ENCODE measurements at regions not wholly inside any gene's neighbourhood (a gene's known extent, or its start where the extent isn't known, plus 50 kb on each side); places are given as distances from the start of the nearest gene placed in this dataset.

DNA sequence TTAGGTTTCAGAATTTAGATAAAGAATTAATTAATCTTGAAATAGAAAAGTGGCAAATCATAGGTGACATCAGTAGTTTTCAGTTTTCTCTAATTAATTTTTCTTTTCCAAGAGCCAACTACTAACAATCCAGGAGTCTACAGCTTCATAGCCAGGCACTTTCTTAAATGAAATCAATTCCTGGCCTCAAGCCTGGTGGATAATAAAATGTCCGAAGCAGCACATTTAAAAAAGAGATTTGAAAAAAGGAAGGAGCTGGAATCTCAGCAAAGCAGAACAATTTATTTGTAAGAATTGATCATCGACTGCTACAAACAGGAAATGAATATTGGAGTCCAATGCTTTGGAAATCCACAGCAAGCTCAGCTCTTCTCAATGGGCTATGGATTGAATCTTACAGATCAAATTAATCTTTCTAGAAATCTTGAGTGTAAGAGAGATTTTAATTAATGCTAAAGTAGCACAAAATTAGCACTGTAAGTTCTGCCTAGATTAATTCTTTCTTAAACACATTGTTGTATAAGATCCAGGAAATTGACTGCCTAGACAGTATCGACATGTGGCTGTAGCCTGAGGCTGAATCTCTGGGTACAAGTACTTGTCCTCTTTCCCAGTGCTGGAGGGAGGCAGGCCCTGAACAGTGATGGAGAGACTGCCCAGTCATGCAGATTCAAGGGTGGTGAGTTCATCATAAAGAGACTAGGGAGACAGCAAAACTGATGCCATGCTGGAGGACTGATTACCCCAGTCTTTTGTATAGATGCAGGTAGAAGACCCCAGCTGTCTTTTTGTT is 167.8 kb upstream of the POU2AF2 start:
- H2AFZ ChIP-seq, result no peak overlapping the region
- H3K4me1 ChIP-seq, result no peaks in the 10 kb centered on the region
- H3K27ac ChIP-seq, result no peak overlapping the region
- no peak overlapping the region for H3K9ac ChIP-seq
- no peak overlapping the region for H3K4me3 ChIP-seq (ENCODE audit: low read depth, low read length)
- no peak overlapping the region for H3K4me2 ChIP-seq (ENCODE audit: low read length)
- TF ChIP-seq, protein P1, sequence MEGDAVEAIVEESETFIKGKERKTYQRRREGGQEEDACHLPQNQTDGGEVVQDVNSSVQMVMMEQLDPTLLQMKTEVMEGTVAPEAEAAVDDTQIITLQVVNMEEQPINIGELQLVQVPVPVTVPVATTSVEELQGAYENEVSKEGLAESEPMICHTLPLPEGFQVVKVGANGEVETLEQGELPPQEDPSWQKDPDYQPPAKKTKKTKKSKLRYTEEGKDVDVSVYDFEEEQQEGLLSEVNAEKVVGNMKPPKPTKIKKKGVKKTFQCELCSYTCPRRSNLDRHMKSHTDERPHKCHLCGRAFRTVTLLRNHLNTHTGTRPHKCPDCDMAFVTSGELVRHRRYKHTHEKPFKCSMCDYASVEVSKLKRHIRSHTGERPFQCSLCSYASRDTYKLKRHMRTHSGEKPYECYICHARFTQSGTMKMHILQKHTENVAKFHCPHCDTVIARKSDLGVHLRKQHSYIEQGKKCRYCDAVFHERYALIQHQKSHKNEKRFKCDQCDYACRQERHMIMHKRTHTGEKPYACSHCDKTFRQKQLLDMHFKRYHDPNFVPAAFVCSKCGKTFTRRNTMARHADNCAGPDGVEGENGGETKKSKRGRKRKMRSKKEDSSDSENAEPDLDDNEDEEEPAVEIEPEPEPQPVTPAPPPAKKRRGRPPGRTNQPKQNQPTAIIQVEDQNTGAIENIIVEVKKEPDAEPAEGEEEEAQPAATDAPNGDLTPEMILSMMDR (IDR thresholded peaks at IDR 0.05), result no peak
- H3K79me2 ChIP-seq, result no peaks in the 10 kb centered on the region
- H3K36me3 ChIP-seq (ENCODE audit: control insufficient read depth, insufficient read depth, low read length), result no peaks in the 10 kb centered on the region
- H3K9me3 ChIP-seq (ENCODE audit: control insufficient read depth, low read length), result no peaks in the 10 kb centered on the region
- no peaks in the 10 kb centered on the region for H3K27me3 ChIP-seq (ENCODE audit: control insufficient read depth, insufficient read depth, low read length)

DNA sequence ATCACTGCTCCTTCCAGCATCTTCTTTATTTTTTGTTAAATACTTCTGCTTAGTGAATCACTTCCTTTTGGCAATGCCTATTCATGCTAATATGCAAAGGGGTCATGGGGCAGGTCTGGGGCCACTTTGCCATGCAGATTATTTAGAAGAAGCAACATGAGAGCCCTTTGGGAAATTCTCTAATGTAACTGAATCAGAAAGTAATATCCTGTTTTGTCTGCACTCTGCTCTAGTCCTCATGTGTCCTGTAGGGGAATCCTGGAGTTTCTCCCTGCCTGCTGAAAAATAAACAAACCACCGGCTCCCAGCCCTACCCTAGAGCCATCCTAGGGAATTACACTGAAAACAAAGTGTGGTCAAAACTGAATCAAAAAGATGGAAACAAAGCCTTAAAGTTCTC is 176.5 kb upstream of the POU2AF2 start:
- Histone ChIP-seq H3K27ac (no peak overlapping the region), H3K9ac (no peak overlapping the region), H3K4me3 (ENCODE audit: low read depth, low read length) (no peak overlapping the region), H3K4me1 (no peaks in the 10 kb centered on the region), H2AFZ (no peak overlapping the region), H3K9me3 (ENCODE audit: control insufficient read depth, low read length) (no peaks in the 10 kb centered on the region), H3K4me2 (ENCODE audit: low read length) (no peak overlapping the region), H3K27me3 (ENCODE audit: control insufficient read depth, insufficient read depth, low read length) (no peaks in the 10 kb centered on the region), H3K36me3 (ENCODE audit: control insufficient read depth, insufficient read depth, low read length) (no peaks in the 10 kb centered on the region), H3K79me2 (no peaks in the 10 kb centered on the region)
- TF ChIP-seq, protein P1 (IDR thresholded peaks at IDR 0.05), result no peak

DNA sequence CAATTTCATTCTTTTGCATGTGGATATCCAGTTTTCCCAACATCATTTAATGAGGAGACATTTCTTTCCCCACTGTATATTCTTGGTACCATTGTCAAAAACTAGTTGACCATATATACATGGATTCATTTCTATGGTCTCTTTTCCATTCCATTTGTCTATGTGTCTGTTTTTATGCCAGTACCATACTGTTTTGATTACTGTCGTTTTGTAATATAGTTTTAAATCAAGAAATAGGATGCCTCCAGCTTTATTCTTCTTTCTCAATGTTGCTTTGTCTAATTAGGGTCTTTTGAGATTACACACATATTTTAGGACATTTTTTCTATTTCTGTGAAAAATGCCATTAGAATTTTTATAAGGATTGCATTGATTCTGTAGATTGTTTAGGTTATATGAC is 177.5 kb upstream of the POU2AF2 start:
- no peak overlapping the region for H3K4me3 ChIP-seq (ENCODE audit: low read depth, low read length)
- H3K27ac ChIP-seq, result no peak overlapping the region
- H3K27me3 ChIP-seq (ENCODE audit: control insufficient read depth, insufficient read depth, low read length), result no peaks in the 10 kb centered on the region
- H2AFZ ChIP-seq, result no peak overlapping the region
- TF ChIP-seq, protein P1 (IDR thresholded peaks at IDR 0.05), result no peak
- no peaks in the 10 kb centered on the region for H3K79me2 ChIP-seq
- no peaks in the 10 kb centered on the region for H3K9me3 ChIP-seq (ENCODE audit: control insufficient read depth, low read length)
- H3K9ac ChIP-seq, result no peak overlapping the region
- no peak overlapping the region for H3K4me2 ChIP-seq (ENCODE audit: low read length)
- no peaks in the 10 kb centered on the region for H3K4me1 ChIP-seq
- no peaks in the 10 kb centered on the region for H3K36me3 ChIP-seq (ENCODE audit: control insufficient read depth, insufficient read depth, low read length)

DNA sequence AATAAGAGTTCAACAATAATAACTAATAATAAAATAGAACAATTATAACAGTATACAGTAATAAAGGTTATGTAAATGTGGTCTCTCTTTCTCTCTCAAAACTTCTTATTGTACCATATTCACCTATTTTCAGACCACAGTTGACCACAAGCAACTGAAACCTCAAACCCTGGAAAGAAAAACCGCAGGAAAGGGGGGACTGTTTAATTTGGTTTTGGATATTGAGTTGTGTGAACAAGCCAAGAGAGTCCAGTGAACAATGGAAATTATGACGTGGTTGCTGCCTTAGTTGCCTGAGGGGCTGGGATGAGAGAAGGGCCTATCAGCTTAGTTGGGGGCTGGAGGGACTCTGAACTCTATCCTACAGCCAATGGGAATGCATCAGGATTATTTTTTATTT is 178.7 kb upstream of the POU2AF2 start:
- no peaks in the 10 kb centered on the region for H3K36me3 ChIP-seq (ENCODE audit: control insufficient read depth, insufficient read depth, low read length)
- H3K9ac ChIP-seq, result no peak overlapping the region
- H3K4me3 ChIP-seq (ENCODE audit: low read depth, low read length), result no peak overlapping the region
- no peaks in the 10 kb centered on the region for H3K4me1 ChIP-seq
- TF ChIP-seq, protein P1 (IDR thresholded peaks at IDR 0.05), result no peak
- H3K4me2 ChIP-seq (ENCODE audit: low read length), result no peak overlapping the region
- H3K79me2 ChIP-seq, result no peaks in the 10 kb centered on the region
- no peak overlapping the region for H2AFZ ChIP-seq
- H3K27ac ChIP-seq, result no peak overlapping the region
- no peaks in the 10 kb centered on the region for H3K9me3 ChIP-seq (ENCODE audit: control insufficient read depth, low read length)
- H3K27me3 ChIP-seq (ENCODE audit: control insufficient read depth, insufficient read depth, low read length), result no peaks in the 10 kb centered on the region
